ENCODE measurements at regions not wholly inside any gene's neighbourhood (a gene's known extent, or its start where the extent isn't known, plus 50 kb on each side); places are given as distances from the start of the nearest gene placed in this dataset.
A peak's percentile ranks its signal among the peaks of the same experiment; 100 is the strongest.

GRCh38 chrX:121128925-121129877 is 81.8 kb downstream of the GLUD2 start:
- peak in 1 of 2 donors; percentile 3 for DNase-seq
- Histone ChIP-seq H4K91ac (ENCODE audit: low read depth, low read length) (no peak overlapping the region), H3K36me3 (ENCODE audit: control insufficient read depth in 1 of 2, insufficient read depth in 2 of 2, low read length in 2 of 2) (no peaks in the 10 kb centered on the region), H3K4ac (ENCODE audit: low read depth, low read length) (no peak overlapping the region), H3K4me1 (ENCODE audit: control insufficient read depth in 1 of 2, insufficient read depth in 2 of 2, low read length in 2 of 2) (no peaks in the 10 kb centered on the region), H3K4me3 (ENCODE audit: low read depth, low read length) (no peak overlapping the region), H2BK12ac (ENCODE audit: low read length) (no peak overlapping the region), H2AFZ (ENCODE audit: insufficient read depth, low read length, poor library complexity) (no peak overlapping the region), H3K27ac (ENCODE audit: low read depth, low read length) (no peak overlapping the region), H3K79me2 (ENCODE audit: control insufficient read depth, insufficient read depth, low read length, poor library complexity) (no peaks in the 10 kb centered on the region), H4K8ac (ENCODE audit: low read depth, low read length) (no peak overlapping the region), H2BK5ac (ENCODE audit: low read depth, low read length, poor library complexity) (no peak overlapping the region), H3K9me3 (ENCODE audit: insufficient read depth, low read depth, low read length) (no peaks in the 10 kb centered on the region), H4K12ac (ENCODE audit: low read depth, low read length) (no peak overlapping the region), H3K79me1 (ENCODE audit: low read length) (no peaks in the 10 kb centered on the region), H3K14ac (ENCODE audit: low read length) (no peak overlapping the region), H3K18ac (ENCODE audit: low read length) (no peak overlapping the region), H3K4me2 (ENCODE audit: low read length) (no peak overlapping the region), H2AK5ac (ENCODE audit: low read length) (no peak overlapping the region), H3K27me3 (ENCODE audit: insufficient read depth, low read length) (no peaks in the 10 kb centered on the region), H3K9ac (ENCODE audit: low read length) (no peak overlapping the region), H2BK120ac (ENCODE audit: insufficient read depth, low read length, poor library complexity) (no peak overlapping the region), H3K23ac (ENCODE audit: low read length) (no peak overlapping the region)
- no CpG with 5 or more reads among the region's 5 CpGs for WGBS (ENCODE audit: extremely low coverage, insufficient coverage, insufficient read length)

- Histone ChIP-seq H3K23ac (ENCODE audit: low read length) (no peak overlapping the region), H3K9ac (ENCODE audit: low read length) (no peak overlapping the region), H4K8ac (ENCODE audit: low read depth, low read length) (no peak overlapping the region), H3K36me3 (ENCODE audit: control insufficient read depth in 1 of 2, insufficient read depth in 2 of 2, low read length in 2 of 2) (no peaks in the 10 kb centered on the region), H3K14ac (ENCODE audit: low read length) (no peak overlapping the region), H3K79me1 (ENCODE audit: low read length) (no peaks in the 10 kb centered on the region), H3K27me3 (ENCODE audit: insufficient read depth, low read length) (no peaks in the 10 kb centered on the region), H4K12ac (ENCODE audit: low read depth, low read length) (no peak overlapping the region), H3K27ac (ENCODE audit: low read depth, low read length) (no peak overlapping the region), H2BK12ac (ENCODE audit: low read length) (no peak overlapping the region), H3K4ac (ENCODE audit: low read depth, low read length) (no peak overlapping the region), H2BK120ac (ENCODE audit: insufficient read depth, low read length, poor library complexity) (no peak overlapping the region), H3K4me2 (ENCODE audit: low read length) (no peak overlapping the region), H2AFZ (ENCODE audit: insufficient read depth, low read length, poor library complexity) (no peak overlapping the region), H3K4me1 (ENCODE audit: control insufficient read depth in 1 of 2, insufficient read depth in 2 of 2, low read length in 2 of 2) (no peaks in the 10 kb centered on the region), H3K4me3 (ENCODE audit: low read depth, low read length) (no peak overlapping the region), H3K18ac (ENCODE audit: low read length) (no peak overlapping the region), H2AK5ac (ENCODE audit: low read length) (no peak overlapping the region), H2BK5ac (ENCODE audit: low read depth, low read length, poor library complexity) (no peak overlapping the region), H3K9me3 (ENCODE audit: insufficient read depth, low read depth, low read length) (no peaks in the 10 kb centered on the region), H3K79me2 (ENCODE audit: control insufficient read depth, insufficient read depth, low read length, poor library complexity) (no peaks in the 10 kb centered on the region), H4K91ac (ENCODE audit: low read depth, low read length) (no peak overlapping the region)
- no peak for DNase-seq
- no CpG with 5 or more reads among the region's 6 CpGs for WGBS (ENCODE audit: extremely low coverage, insufficient coverage, insufficient read length)
Observed at GRCh38 chrX:121132675-121133074, 85.3 kb downstream of the GLUD2 start.

DNA sequence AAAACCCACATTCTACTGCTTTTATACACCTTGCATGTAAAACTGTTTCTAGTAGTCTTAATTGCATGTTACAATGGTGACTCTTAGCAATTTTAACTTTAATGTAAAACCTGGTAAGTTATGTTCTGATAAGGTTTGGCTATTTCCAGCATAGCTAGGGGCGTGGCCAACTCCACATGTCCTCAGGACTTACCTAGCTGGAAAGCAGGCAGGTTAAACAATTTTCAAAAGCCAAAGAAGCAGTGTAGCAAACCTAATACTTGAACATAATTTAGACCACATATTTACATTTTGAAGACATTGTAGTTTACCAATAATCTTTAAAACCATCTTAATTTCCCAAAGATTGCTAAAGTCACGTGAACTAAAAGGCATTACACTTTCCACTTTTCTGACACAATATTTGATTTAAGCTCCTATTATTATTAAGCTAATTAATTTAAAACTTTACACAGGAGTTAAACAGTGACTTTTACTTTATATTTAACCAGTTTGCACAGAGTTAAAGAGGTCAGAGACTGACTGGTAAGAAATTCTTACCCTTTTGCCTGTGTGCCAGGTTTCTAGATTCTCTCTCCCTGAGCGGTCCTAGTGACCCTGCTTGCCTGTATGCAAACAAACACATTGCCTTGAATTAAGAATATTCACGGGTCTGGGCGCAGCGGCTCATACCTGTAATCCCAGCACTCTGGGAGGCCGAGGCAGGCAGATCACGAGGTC is 88.2 kb downstream of the GLUD2 start:
- H3K27me3 ChIP-seq (ENCODE audit: insufficient read depth, low read length), result no peaks in the 10 kb centered on the region
- H2AFZ ChIP-seq (ENCODE audit: insufficient read depth, low read length, poor library complexity), result no peak overlapping the region
- H3K23ac ChIP-seq (ENCODE audit: low read length), result no peak overlapping the region
- no peak overlapping the region for H3K27ac ChIP-seq (ENCODE audit: low read depth, low read length)
- no peak overlapping the region for H4K8ac ChIP-seq (ENCODE audit: low read depth, low read length)
- H4K91ac ChIP-seq (ENCODE audit: low read depth, low read length), result no peak overlapping the region
- no peak overlapping the region for H3K14ac ChIP-seq (ENCODE audit: low read length)
- H4K12ac ChIP-seq (ENCODE audit: low read depth, low read length), result no peak overlapping the region
- no peaks in the 10 kb centered on the region for H3K79me2 ChIP-seq (ENCODE audit: control insufficient read depth, insufficient read depth, low read length, poor library complexity)
- no peaks in the 10 kb centered on the region for H3K79me1 ChIP-seq (ENCODE audit: low read length)
- H3K18ac ChIP-seq (ENCODE audit: low read length), result no peak overlapping the region
- H3K9me3 ChIP-seq (ENCODE audit: insufficient read depth, low read depth, low read length), result no peaks in the 10 kb centered on the region
- no peaks in the 10 kb centered on the region for H3K36me3 ChIP-seq (ENCODE audit: control insufficient read depth in 1 of 2, insufficient read depth in 2 of 2, low read length in 2 of 2)
- H2BK12ac ChIP-seq (ENCODE audit: low read length), result no peak overlapping the region
- no peak for DNase-seq
- no peak overlapping the region for H2AK5ac ChIP-seq (ENCODE audit: low read length)
- H3K9ac ChIP-seq (ENCODE audit: low read length), result no peak overlapping the region
- no peak overlapping the region for H3K4ac ChIP-seq (ENCODE audit: low read depth, low read length)
- H3K4me3 ChIP-seq (ENCODE audit: low read depth, low read length), result no peak overlapping the region
- WGBS (ENCODE audit: extremely low coverage, insufficient coverage, insufficient read length), result no CpG with 5 or more reads among the region's 8 CpGs
- no peaks in the 10 kb centered on the region for H3K4me1 ChIP-seq (ENCODE audit: control insufficient read depth in 1 of 2, insufficient read depth in 2 of 2, low read length in 2 of 2)
- H3K4me2 ChIP-seq (ENCODE audit: low read length), result no peak overlapping the region
- no peak overlapping the region for H2BK5ac ChIP-seq (ENCODE audit: low read depth, low read length, poor library complexity)
- no peak overlapping the region for H2BK120ac ChIP-seq (ENCODE audit: insufficient read depth, low read length, poor library complexity)

- Histone ChIP-seq H3K14ac (ENCODE audit: low read length) (no peak overlapping the region), H3K4me3 (ENCODE audit: low read depth, low read length) (no peak overlapping the region), H3K79me1 (ENCODE audit: low read length) (no peaks in the 10 kb centered on the region), H4K8ac (ENCODE audit: low read depth, low read length) (no peak overlapping the region), H4K91ac (ENCODE audit: low read depth, low read length) (no peak overlapping the region), H3K9ac (ENCODE audit: low read length) (no peak overlapping the region), H2AFZ (ENCODE audit: insufficient read depth, low read length, poor library complexity) (no peak overlapping the region), H2BK5ac (ENCODE audit: low read depth, low read length, poor library complexity) (no peak overlapping the region), H2BK120ac (ENCODE audit: insufficient read depth, low read length, poor library complexity) (no peak overlapping the region), H3K79me2 (ENCODE audit: control insufficient read depth, insufficient read depth, low read length, poor library complexity) (no peaks in the 10 kb centered on the region), H3K4ac (ENCODE audit: low read depth, low read length) (no peak overlapping the region), H3K36me3 (ENCODE audit: control insufficient read depth in 1 of 2, insufficient read depth in 2 of 2, low read length in 2 of 2) (no peaks in the 10 kb centered on the region), H3K4me1 (ENCODE audit: control insufficient read depth in 1 of 2, insufficient read depth in 2 of 2, low read length in 2 of 2) (no peaks in the 10 kb centered on the region), H3K18ac (ENCODE audit: low read length) (no peak overlapping the region), H3K27ac (ENCODE audit: low read depth, low read length) (no peak overlapping the region), H2BK12ac (ENCODE audit: low read length) (no peak overlapping the region), H2AK5ac (ENCODE audit: low read length) (no peak overlapping the region), H3K23ac (ENCODE audit: low read length) (no peak overlapping the region), H3K4me2 (ENCODE audit: low read length) (no peak overlapping the region), H3K9me3 (ENCODE audit: insufficient read depth, low read depth, low read length) (no peaks in the 10 kb centered on the region), H3K27me3 (ENCODE audit: insufficient read depth, low read length) (no peaks in the 10 kb centered on the region), H4K12ac (ENCODE audit: low read depth, low read length) (no peak overlapping the region)
- DNase-seq, result no peak
Observed at GRCh38 chrX:121146059-121146628, 98.7 kb downstream of the GLUD2 start.
